ENCODE measurements at regions not wholly inside any gene's neighbourhood (a gene's known extent, or its start where the extent isn't known, plus 50 kb on each side); places are given as distances from the start of the nearest gene placed in this dataset.

DNA sequence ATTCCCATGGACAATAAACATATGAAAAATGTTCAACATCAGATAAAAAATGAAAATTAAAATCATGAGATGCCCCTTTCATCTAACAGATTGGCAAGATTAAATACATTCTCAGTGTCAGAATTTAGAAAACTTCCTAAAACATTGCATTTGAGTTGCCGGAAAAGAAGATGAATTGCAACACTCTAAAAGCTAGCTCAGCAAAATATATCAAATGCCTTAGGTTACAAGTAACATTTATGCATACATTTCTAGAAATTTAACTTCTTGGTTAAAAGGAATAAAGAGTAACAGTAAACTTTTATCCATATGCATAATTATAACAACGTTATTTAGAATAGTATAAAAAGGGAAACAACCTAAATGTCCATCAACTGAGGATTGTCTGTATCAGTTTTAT is 239.0 kb downstream of the PMP22 start:
- no peak overlapping the region for H3K27ac Mint-ChIP-seq
- H4K20me1 ChIP-seq (ENCODE audit: insufficient read depth, low read length): no peaks in the 10 kb centered on the region
- H3K4me1 Mint-ChIP-seq: no peaks in the 10 kb centered on the region
- no peak overlapping the region for H3K4me3 ChIP-seq (replicated peaks in 1 of 3; ENCODE audit: low read depth in 2 of 3, low read length in 3 of 3)
- H3K27me3 ChIP-seq (ENCODE audit: control insufficient read depth in 2 of 2, insufficient read depth in 2 of 2, low read length in 2 of 2): no peaks in the 10 kb centered on the region
- no peak overlapping the region for H3K9ac ChIP-seq (ENCODE audit: insufficient read depth, low read length, poor library complexity, severe bottlenecking)
- H3K9me3 Mint-ChIP-seq: peaks cover 3 to 16% (median 13%) of the 10 kb centered on the region in 7 donors
- H3K4me3 Mint-ChIP-seq: no peak overlapping the region
- DNase-seq: no peak
- H3K36me3 Mint-ChIP-seq: no peaks in the 10 kb centered on the region
- TF ChIP-seq, protein P1, sequence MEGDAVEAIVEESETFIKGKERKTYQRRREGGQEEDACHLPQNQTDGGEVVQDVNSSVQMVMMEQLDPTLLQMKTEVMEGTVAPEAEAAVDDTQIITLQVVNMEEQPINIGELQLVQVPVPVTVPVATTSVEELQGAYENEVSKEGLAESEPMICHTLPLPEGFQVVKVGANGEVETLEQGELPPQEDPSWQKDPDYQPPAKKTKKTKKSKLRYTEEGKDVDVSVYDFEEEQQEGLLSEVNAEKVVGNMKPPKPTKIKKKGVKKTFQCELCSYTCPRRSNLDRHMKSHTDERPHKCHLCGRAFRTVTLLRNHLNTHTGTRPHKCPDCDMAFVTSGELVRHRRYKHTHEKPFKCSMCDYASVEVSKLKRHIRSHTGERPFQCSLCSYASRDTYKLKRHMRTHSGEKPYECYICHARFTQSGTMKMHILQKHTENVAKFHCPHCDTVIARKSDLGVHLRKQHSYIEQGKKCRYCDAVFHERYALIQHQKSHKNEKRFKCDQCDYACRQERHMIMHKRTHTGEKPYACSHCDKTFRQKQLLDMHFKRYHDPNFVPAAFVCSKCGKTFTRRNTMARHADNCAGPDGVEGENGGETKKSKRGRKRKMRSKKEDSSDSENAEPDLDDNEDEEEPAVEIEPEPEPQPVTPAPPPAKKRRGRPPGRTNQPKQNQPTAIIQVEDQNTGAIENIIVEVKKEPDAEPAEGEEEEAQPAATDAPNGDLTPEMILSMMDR (IDR thresholded peaks at IDR 0.05): no peak
- peaks cover 4 to 15% of the 10 kb centered on the region in 2 donors for H3K9me3 ChIP-seq (replicated peaks in 1 of 2; ENCODE audit: control insufficient read depth in 1 of 2, insufficient read depth in 1 of 2, low read length in 2 of 2)
- no peak overlapping the region for H3K4me2 ChIP-seq (replicated peaks; ENCODE audit: extremely low read depth, low read length, poor library complexity, severe bottlenecking)
- no peaks in the 10 kb centered on the region for H3K36me3 ChIP-seq (replicated peaks in 1 of 2; ENCODE audit: control insufficient read depth in 1 of 2, insufficient read depth in 2 of 2, low read length in 2 of 2)
- WGBS (ENCODE audit: insufficient coverage): no CpG with 5 or more reads among the region's 2 CpGs
- H2AFZ ChIP-seq (ENCODE audit: insufficient read depth, low read depth, low read length, poor library complexity, severe bottlenecking): no peak overlapping the region
- H3K27me3 Mint-ChIP-seq (ENCODE audit: low read depth in 3 of 3): peaks cover 0 to 7% (median 2%) of the 10 kb centered on the region in 3 donors
- H3K4me1 ChIP-seq (ENCODE audit: control insufficient read depth in 1 of 2, insufficient read depth in 2 of 2, low read length in 2 of 2): no peaks in the 10 kb centered on the region
- H3K79me2 ChIP-seq (ENCODE audit: insufficient read depth, low read length): no peaks in the 10 kb centered on the region
- intact Hi-C loops (cut with micrococcal nuclease): no loop called here
- H3K27ac ChIP-seq (ENCODE audit: low read depth in 1 of 2, low read length in 2 of 2): no peak overlapping the region

DNA sequence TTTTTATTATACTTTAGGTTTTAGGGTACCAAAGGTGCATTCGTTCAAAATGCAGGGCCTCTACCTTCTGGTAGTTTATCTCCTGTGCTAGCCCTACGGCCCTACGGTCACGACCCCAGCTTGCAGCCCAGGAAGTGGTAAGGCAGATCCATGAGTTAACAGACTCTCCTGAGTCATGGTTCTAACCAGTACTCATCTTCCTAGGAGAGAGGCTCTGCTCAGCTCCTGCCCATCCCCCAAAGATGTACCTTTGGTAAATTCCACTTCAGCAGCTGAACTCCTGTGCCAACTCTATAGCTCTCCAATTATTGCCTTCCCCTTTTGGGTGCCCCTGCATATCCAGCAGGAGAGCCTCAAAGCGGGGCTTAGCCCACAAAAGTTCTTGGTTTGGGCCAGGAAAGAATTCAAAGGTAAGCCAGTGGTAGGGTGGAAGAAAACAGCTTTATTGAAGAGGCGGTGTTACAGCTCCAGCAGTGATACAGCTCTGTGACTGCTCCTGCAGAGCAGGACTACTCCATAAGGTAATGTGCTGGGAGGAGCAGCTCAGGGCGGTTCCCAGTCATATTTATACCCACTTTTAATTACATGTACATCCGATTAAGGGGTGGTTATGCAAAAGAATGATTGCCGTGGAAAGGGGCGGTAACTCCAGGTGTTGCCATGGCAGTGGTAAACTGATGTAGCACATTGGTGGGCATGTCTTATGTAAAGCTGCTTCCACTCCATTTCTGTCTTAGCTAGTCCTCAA is 241.4 kb downstream of the PMP22 start:
- no peaks in the 10 kb centered on the region for H3K27me3 ChIP-seq (ENCODE audit: control insufficient read depth in 2 of 2, insufficient read depth in 2 of 2, low read length in 2 of 2)
- Mint-ChIP-seq H3K4me1 (no peaks in the 10 kb centered on the region), H3K9me3 (peaks cover 3 to 19% (median 16%) of the 10 kb centered on the region in 7 donors), H3K27ac (no peak overlapping the region), H3K4me3 (no peak overlapping the region), H3K36me3 (no peaks in the 10 kb centered on the region), H3K27me3 (ENCODE audit: low read depth in 3 of 3) (peaks cover 0 to 2% (median 0%) of the 10 kb centered on the region in 3 donors)
- H3K27ac ChIP-seq (ENCODE audit: low read depth in 1 of 2, low read length in 2 of 2): no peak overlapping the region
- no peak overlapping the region for H3K4me2 ChIP-seq (replicated peaks; ENCODE audit: extremely low read depth, low read length, poor library complexity, severe bottlenecking)
- no peak for DNase-seq
- no peaks in the 10 kb centered on the region for H3K4me1 ChIP-seq (ENCODE audit: control insufficient read depth in 1 of 2, insufficient read depth in 2 of 2, low read length in 2 of 2)
- no peaks in the 10 kb centered on the region for H4K20me1 ChIP-seq (ENCODE audit: insufficient read depth, low read length)
- H3K36me3 ChIP-seq (replicated peaks in 1 of 2; ENCODE audit: control insufficient read depth in 1 of 2, insufficient read depth in 2 of 2, low read length in 2 of 2): no peaks in the 10 kb centered on the region
- H2AFZ ChIP-seq (ENCODE audit: insufficient read depth, low read depth, low read length, poor library complexity, severe bottlenecking): no peak overlapping the region
- intact Hi-C loops (cut with micrococcal nuclease): no loop called here
- no peaks in the 10 kb centered on the region for H3K79me2 ChIP-seq (ENCODE audit: insufficient read depth, low read length)
- 92% methylated on average over 4 of the region's 10 CpGs for WGBS (ENCODE audit: insufficient coverage)
- H3K9me3 ChIP-seq (replicated peaks in 1 of 2; ENCODE audit: control insufficient read depth in 1 of 2, insufficient read depth in 1 of 2, low read length in 2 of 2): peaks cover 4 to 15% of the 10 kb centered on the region in 2 donors
- TF ChIP-seq, protein P1 (IDR thresholded peaks at IDR 0.05): no peak
- H3K9ac ChIP-seq (ENCODE audit: insufficient read depth, low read length, poor library complexity, severe bottlenecking): no peak overlapping the region
- H3K4me3 ChIP-seq (replicated peaks in 1 of 3; ENCODE audit: low read depth in 2 of 3, low read length in 3 of 3): no peak overlapping the region
